ENCODE measurements at regions not wholly inside any gene's neighbourhood (a gene's known extent, or its start where the extent isn't known, plus 50 kb on each side); places are given as distances from the start of the nearest gene placed in this dataset.

GRCh38 chr5:42887575-42887974 lies 75.9 kb upstream of the SELENOP start:
- TF ChIP-seq CTCF (IDR thresholded peaks at IDR 0.05), result no peak
- Histone ChIP-seq H3K9me3 (no peaks in the 10 kb centered on the region), H3K27ac (no peak overlapping the region), H3K36me3 (no peaks in the 10 kb centered on the region), H3K27me3 (no peaks in the 10 kb centered on the region), H3K4me3 (ENCODE audit: low read depth in 1 of 2, low read length in 1 of 2) (no peak overlapping the region), H3K4me1 (ENCODE audit: control insufficient read depth in 1 of 2, insufficient read depth in 1 of 2, low read depth in 1 of 2, low read length in 1 of 2) (no peaks in the 10 kb centered on the region)

GRCh38 chr5:42887097-42887496 lies 75.4 kb upstream of the SELENOP start:
- no peaks in the 10 kb centered on the region for H3K36me3 ChIP-seq
- no peak for TF ChIP-seq CTCF (IDR thresholded peaks at IDR 0.05)
- H3K27ac ChIP-seq, result no peak overlapping the region
- H3K27me3 ChIP-seq, result no peaks in the 10 kb centered on the region
- no peak overlapping the region for H3K4me3 ChIP-seq (ENCODE audit: low read depth in 1 of 2, low read length in 1 of 2)
- no peaks in the 10 kb centered on the region for H3K4me1 ChIP-seq (ENCODE audit: control insufficient read depth in 1 of 2, insufficient read depth in 1 of 2, low read depth in 1 of 2, low read length in 1 of 2)
- no peaks in the 10 kb centered on the region for H3K9me3 ChIP-seq

- Histone ChIP-seq H3K9me3 (no peaks in the 10 kb centered on the region), H3K4me3 (ENCODE audit: low read depth in 1 of 2, low read length in 1 of 2) (no peak overlapping the region), H3K27ac (no peak overlapping the region), H3K27me3 (no peaks in the 10 kb centered on the region), H3K4me1 (ENCODE audit: control insufficient read depth in 1 of 2, insufficient read depth in 1 of 2, low read depth in 1 of 2, low read length in 1 of 2) (no peaks in the 10 kb centered on the region), H3K36me3 (no peaks in the 10 kb centered on the region)
- no peak for TF ChIP-seq CTCF (IDR thresholded peaks at IDR 0.05)
These were observed 74.9 kb upstream of the SELENOP start for GRCh38 chr5:42886635-42887034.

GRCh38 chr5:42884326-42884725 lies 72.6 kb upstream of the SELENOP start:
- no peak overlapping the region for H3K4me3 ChIP-seq (ENCODE audit: low read depth in 1 of 2, low read length in 1 of 2)
- no peak overlapping the region for H3K27ac ChIP-seq
- no peaks in the 10 kb centered on the region for H3K36me3 ChIP-seq
- no peaks in the 10 kb centered on the region for H3K4me1 ChIP-seq (ENCODE audit: control insufficient read depth in 1 of 2, insufficient read depth in 1 of 2, low read depth in 1 of 2, low read length in 1 of 2)
- TF ChIP-seq CTCF (IDR thresholded peaks at IDR 0.05), result no peak
- no peaks in the 10 kb centered on the region for H3K27me3 ChIP-seq
- no peaks in the 10 kb centered on the region for H3K9me3 ChIP-seq

- Histone ChIP-seq H3K9me3 (no peaks in the 10 kb centered on the region), H3K36me3 (no peaks in the 10 kb centered on the region), H3K27me3 (no peaks in the 10 kb centered on the region), H3K4me3 (ENCODE audit: low read depth in 1 of 2, low read length in 1 of 2) (no peak overlapping the region), H3K27ac (no peak overlapping the region), H3K4me1 (ENCODE audit: control insufficient read depth in 1 of 2, insufficient read depth in 1 of 2, low read depth in 1 of 2, low read length in 1 of 2) (no peaks in the 10 kb centered on the region)
- TF ChIP-seq CTCF (IDR thresholded peaks at IDR 0.05), result no peak
These were observed 69.9 kb upstream of the SELENOP start for GRCh38 chr5:42881416-42882117.
